ENCODE measurements at regions not wholly inside any gene's neighbourhood (a gene's known extent, or its start where the extent isn't known, plus 50 kb on each side); places are given as distances from the start of the nearest gene placed in this dataset.

GRCh38 chr5:152185547-152186245 is 219.4 kb downstream of the NMUR2 start:
- DNase-seq (ENCODE audit: low read depth, low spot score): no peak
- Histone ChIP-seq H3K27me3 (ENCODE audit: control insufficient read depth, insufficient read depth, low read length) (no peaks in the 10 kb centered on the region), H3K4me1 (ENCODE audit: control insufficient read depth, insufficient read depth, low read length) (no peaks in the 10 kb centered on the region), H3K9me3 (ENCODE audit: control insufficient read depth, insufficient read depth, low read depth, low read length) (no peaks in the 10 kb centered on the region), H3K4me3 (ENCODE audit: low read depth in 2 of 2, low read length in 2 of 2) (no peak overlapping the region), H3K27ac (ENCODE audit: low read length) (no peak overlapping the region), H3K36me3 (ENCODE audit: control insufficient read depth, insufficient read depth, low read length) (no peaks in the 10 kb centered on the region)
- intact Hi-C loops (cut with micrococcal nuclease; ENCODE audit: unreplicated experiment) (no loop called here), in situ Hi-C loops (cut with HindIII; ENCODE audit: low pct_unique_long_range_greater_than_20kb, low sequenced_read_pairs) (no loop called here)
- TF ChIP-seq REST (IDR thresholded peaks at IDR 0.05; ENCODE audit: insufficient read depth in 1 of 2, low read depth in 2 of 2, low read length in 1 of 2) (no peak), SIN3A (IDR thresholded peaks at IDR 0.05; ENCODE audit: borderline replicate concordance, insufficient read depth, low read depth, low read length) (no peak)
- no TSS peak for BruUV-seq (replicated peaks)
- CTCF ChIA-PET: no interaction called here
- ATAC-seq: no peak
- POLR2A ChIA-PET: no interaction called here

- Histone ChIP-seq H3K27ac (ENCODE audit: low read length) (no peak overlapping the region), H3K4me1 (ENCODE audit: control insufficient read depth, insufficient read depth, low read length) (no peaks in the 10 kb centered on the region), H3K9me3 (ENCODE audit: control insufficient read depth, insufficient read depth, low read depth, low read length) (no peaks in the 10 kb centered on the region), H3K27me3 (ENCODE audit: control insufficient read depth, insufficient read depth, low read length) (no peaks in the 10 kb centered on the region), H3K4me3 (ENCODE audit: low read depth in 2 of 2, low read length in 2 of 2) (no peak overlapping the region), H3K36me3 (ENCODE audit: control insufficient read depth, insufficient read depth, low read length) (no peaks in the 10 kb centered on the region)
- BruUV-seq (replicated peaks): no TSS peak
- in situ Hi-C loops (cut with HindIII; ENCODE audit: low pct_unique_long_range_greater_than_20kb, low sequenced_read_pairs) (no loop called here), intact Hi-C loops (cut with micrococcal nuclease; ENCODE audit: unreplicated experiment) (no loop called here)
- DNase-seq (ENCODE audit: low read depth, low spot score) (no peak), ATAC-seq (no peak)
- no peak for TF ChIP-seq POLR2AphosphoS5 (IDR thresholded peaks at IDR 0.05; ENCODE audit: low read depth, low read length)
- no peak for TF ChIP-seq CTCF (IDR thresholded peaks at IDR 0.05)
- TF ChIP-seq TCF7L2 (IDR thresholded peaks at IDR 0.05; ENCODE audit: low read depth, low read length): no peak
- no peak for TF ChIP-seq REST (IDR thresholded peaks at IDR 0.05; ENCODE audit: insufficient read depth in 1 of 2, low read depth in 2 of 2, low read length in 1 of 2)
- no peak for TF ChIP-seq SIN3A (IDR thresholded peaks at IDR 0.05; ENCODE audit: borderline replicate concordance, insufficient read depth, low read depth, low read length)
- ChIA-PET CTCF (no interaction called here), POLR2A (no interaction called here)
These were observed 220.8 kb downstream of the NMUR2 start for GRCh38 chr5:152184266-152184665.
